ENCODE measurements at regions not wholly inside any gene's neighbourhood (a gene's known extent, or its start where the extent isn't known, plus 50 kb on each side); places are given as distances from the start of the nearest gene placed in this dataset.

DNA sequence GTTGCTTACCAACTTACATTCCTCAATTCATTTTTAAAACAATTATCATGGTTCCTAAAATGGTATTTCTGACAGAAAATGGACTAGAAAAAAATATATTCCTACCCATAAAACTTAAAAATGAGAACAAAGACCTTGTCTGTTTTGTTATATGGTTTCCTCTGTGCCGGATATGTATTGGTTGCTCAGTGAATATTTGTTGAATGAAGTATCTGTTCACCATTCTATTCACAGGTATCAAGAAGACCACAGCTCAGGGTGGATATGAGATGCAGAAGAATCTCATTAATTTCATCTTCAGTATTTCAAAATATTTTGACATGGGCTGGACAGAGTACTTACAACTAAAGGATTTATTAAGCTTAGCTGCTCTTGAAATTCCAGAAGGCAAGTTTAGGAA lies 58.1 kb downstream of the TUSC7 start:
- intact Hi-C loops (cut with DNase I), result no loop called here
- no peak for DNase-seq

- intact Hi-C loops (cut with DNase I), result no loop called here
- peak; percentile 42 to 94 (median 84) for DNase-seq
These were observed 61.4 kb downstream of the TUSC7 start for GRCh38 chr3:116770815-116771450.

DNA sequence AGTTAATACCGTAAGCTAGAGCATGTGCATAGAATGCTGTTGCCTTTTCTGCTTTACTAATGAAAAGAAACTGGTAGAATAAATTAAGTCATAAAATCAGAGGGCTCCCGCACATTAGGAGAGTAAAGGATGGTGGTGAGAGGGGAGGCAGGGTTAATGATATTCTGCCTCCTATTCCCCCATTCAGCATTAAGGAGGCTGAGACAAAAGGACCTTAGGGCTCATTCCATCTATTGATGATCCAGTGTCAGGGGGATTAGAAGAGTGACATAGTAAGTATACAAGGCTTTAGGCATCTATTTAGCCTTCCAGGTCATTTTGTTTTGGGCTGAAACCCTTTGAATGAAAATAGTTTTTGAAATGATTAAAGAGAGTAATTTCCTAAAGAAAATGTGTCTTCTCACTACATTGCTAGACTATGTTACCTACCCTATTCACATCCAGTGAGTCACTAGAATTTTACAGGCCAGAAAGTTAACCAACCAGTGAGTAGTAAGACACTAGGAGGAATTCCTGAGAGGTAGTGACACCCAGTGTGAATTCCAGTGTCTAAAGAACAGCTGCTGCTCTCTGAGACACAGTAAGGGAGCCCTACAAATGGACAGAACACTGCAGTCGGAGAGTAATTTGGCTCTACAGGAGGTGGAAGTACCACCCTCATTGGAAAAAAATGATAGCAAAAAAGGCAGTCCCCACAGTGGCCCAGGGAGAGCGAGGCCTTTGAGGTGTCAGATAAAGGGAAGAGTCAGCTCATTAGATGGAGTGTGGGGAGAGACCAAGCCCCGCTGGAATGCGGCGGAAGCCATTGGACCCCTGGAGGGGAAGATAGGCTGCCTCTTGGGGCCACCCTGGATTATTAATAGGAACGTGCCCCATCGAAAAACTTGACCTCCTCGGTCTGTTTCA lies 67.6 kb downstream of the TUSC7 start:
- DNase-seq, result no peak
- intact Hi-C loops (cut with DNase I), result no loop called here

DNA sequence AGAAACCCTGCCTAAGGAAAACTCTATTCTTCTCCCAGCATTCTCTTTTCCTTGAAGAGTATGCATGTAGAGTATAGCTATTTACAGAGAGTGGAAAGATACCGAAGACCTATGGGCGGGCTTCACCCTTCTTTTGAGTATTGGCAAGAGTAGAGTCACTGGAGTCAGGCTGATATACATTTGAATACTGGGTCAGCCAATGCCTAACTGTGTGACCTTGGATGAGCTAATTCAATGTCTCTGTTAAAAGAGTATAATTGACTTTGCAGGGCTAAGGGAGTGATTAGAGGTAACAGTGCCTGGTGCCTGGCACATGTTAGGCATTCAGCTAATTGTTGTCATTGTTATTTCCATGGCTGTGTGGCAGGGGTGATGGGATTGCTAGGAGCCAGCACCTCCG lies 75.6 kb downstream of the TUSC7 start:
- DNase-seq, result no peak
- intact Hi-C loops (cut with DNase I), result no loop called here

- no peak for DNase-seq
- intact Hi-C loops (cut with DNase I), result no loop called here
These were observed 93.1 kb downstream of the TUSC7 start for GRCh38 chr3:116802651-116803050.

- intact Hi-C loops (cut with DNase I), result no loop called here
- no peak for DNase-seq
These were observed 96.8 kb downstream of the TUSC7 start for GRCh38 chr3:116806351-116806750.

DNA sequence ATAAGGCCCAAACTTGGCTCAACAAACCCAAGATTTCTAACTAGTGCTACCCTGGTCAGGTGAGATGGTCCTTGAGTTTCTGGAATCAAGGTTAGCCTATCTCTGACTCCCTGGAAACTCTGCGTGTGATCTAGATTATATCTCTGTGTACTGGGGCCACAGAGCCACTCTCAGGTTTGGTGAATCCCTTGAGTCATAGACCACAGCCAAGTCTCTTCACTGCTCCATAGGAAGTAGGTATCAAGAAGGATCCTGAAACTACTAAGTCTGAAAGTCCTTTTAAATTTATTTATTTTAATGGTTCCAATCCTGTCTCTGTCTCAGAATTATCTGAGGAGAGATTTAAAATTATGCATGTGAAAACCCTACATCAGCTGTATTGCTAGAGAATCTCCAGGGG lies 99.1 kb downstream of the TUSC7 start:
- DNase-seq, result no peak

DNA sequence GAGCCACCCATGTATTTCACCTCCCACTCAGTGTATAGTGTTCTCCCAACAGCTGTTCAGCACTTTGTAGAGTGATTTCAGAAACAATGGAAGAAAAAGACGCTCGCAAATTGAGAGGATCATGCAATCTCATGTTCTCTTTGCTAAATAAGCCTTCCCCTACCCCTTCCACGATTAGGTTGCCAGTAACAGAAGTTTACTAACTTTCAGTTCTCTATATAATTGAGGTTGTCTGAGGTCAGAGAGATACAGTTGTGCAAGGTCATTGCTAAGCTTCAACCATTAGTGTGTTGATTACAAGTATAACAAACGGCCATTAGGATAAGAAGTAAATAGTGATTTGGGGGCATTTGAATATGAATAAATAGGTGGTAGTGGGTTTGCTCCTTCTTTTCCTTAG lies 99.6 kb downstream of the TUSC7 start:
- intact Hi-C loops (cut with DNase I), result no loop called here
- no peak for DNase-seq

More for the DNA sequence above, 99.1 kb downstream of the TUSC7 start:
- intact Hi-C loops (cut with DNase I), result no loop called here

- no peak for DNase-seq
- intact Hi-C loops (cut with DNase I), result no loop called here
These were observed 102.2 kb downstream of the TUSC7 start for GRCh38 chr3:116811754-116812153.

GRCh38 chr3:116812949-116813348 lies 103.4 kb downstream of the TUSC7 start:
- DNase-seq, result no peak
- intact Hi-C loops (cut with DNase I), result no loop called here

DNA sequence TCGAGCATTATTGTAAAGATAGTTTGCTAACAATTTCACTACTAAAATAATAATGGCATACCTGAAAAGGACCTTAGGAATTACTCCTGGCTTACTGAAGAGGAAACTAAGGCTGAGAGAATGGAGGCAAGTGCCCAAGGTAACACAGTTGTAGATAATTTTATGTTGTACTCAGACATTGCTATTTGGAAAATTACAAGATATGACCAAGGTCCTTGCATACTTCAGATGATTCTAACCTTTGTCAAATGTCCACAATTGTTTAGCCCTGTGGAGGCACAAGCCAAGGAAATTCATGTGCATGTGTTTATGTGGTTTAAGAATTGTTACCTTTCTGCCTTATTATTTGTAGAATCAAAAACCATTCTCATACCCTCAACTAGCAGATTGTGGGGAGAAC lies 105.7 kb downstream of the TUSC7 start:
- intact Hi-C loops (cut with DNase I), result no loop called here
- no peak for DNase-seq

DNA sequence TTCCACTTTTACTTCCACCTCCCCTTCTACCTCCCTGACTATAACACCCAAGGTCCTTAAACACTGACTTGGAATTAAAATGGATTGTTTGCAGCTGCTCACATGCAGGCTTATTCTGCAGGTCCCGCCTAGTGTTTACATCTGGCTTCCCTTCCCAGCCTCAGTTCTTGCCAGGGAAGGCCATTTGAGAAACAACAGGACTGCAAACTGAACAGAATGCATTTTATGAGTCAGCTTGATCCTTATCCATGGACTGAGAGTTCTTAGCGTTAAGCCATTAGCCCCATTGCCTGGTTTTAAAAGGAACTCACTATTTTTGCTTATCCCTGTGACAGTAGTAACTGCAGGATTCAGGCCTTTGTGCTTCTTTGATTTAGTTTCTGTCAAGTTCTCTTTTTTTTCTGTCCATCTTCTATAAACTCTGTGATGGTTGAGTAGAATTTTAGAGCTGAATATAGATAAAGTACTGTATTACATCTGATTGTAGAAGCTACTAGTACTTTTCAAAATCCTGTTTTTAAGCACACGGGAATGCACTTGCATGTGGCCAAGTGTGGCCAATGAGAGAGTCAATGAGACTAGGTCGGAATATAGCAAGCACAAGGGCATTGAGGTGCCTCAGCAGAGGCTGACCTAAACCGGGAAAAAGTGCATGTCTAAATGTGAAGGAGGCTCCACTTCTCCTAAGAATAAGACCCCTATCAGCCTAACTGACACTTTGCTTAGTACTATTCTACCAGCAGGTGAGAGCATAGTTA lies 106.4 kb downstream of the TUSC7 start:
- DNase-seq, result peak in 2 of 42 donors; percentile 37 to 41

GRCh38 chr3:116821371-116821770 lies 111.8 kb downstream of the TUSC7 start:
- no peak for DNase-seq
- intact Hi-C loops (cut with DNase I), result no loop called here

More for the DNA sequence above, 106.4 kb downstream of the TUSC7 start:
- intact Hi-C loops (cut with DNase I), result no loop called here

DNA sequence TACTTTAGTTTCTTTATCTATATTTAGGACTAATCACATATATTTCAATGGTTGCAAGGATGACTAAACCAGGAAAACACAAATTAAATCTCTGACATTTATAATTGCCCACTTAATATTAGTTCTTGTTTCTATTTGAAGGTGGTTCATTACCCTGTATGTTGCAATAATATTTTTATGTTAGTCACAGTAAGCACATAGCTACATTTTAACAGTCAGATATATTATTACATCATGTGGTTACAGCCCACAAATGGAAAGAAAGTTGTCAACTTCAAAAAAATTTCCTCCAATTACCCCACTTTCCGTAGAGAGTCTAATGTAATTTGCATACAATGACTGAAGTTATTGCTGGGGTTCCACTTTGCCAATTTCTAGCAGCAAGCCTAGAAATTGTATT lies 114.6 kb downstream of the TUSC7 start:
- intact Hi-C loops (cut with DNase I), result no loop called here
- DNase-seq, result no peak

GRCh38 chr3:116833202-116833601 lies 123.6 kb downstream of the TUSC7 start:
- peak in 1 of 42 donors; percentile 2 for DNase-seq
- intact Hi-C loops (cut with DNase I), result no loop called here

GRCh38 chr3:116834816-116835215 lies 125.2 kb downstream of the TUSC7 start:
- intact Hi-C loops (cut with DNase I), result no loop called here
- no peak for DNase-seq

GRCh38 chr3:116835658-116836057 lies 126.1 kb downstream of the TUSC7 start:
- DNase-seq, result no peak
- intact Hi-C loops (cut with DNase I), result no loop called here

DNA sequence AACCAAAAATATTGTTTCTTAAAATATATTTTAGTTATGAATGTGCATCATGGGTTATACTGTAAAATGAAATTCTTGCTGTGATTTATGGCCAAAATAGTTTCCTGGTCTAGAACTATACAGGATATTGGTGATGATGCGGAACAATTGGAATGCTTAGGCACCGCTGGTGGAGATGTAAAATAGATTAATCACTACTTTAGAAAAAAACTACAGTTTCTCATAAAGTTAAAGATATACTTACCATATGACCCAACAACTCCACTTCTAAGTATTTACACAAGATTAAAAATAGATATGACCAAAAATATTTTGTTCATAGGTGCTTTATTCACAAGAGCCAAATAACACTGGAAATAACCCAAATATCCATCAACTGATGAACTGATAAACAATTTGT lies 126.7 kb downstream of the TUSC7 start:
- DNase-seq, result no peak

GRCh38 chr3:116837483-116837882 lies 127.9 kb downstream of the TUSC7 start:
- intact Hi-C loops (cut with DNase I), result no loop called here
- peak in 7 of 42 donors; percentile 7 to 38 (median 15) for DNase-seq

More for the DNA sequence above, 126.7 kb downstream of the TUSC7 start:
- intact Hi-C loops (cut with DNase I), result no loop called here
